ENCODE measurements at regions not wholly inside any gene's neighbourhood (a gene's known extent, or its start where the extent isn't known, plus 50 kb on each side); places are given as distances from the start of the nearest gene placed in this dataset.

GRCh38 chr10:118844731-118845521 is 90.2 kb upstream of the CACUL1 start (continued):
- TF ChIP-seq INSM2 (tag by site-specific recombination; IDR thresholded peaks at IDR 0.05) (no peak), ZNF239 (tag by site-specific recombination; IDR thresholded peaks at IDR 0.05) (no peak), ZNF843 (tag by site-specific recombination; IDR thresholded peaks at IDR 0.05) (0 out of 2 replicates have a peak, but pooled peaks have one; percentile 42), ZNF660 (tag by site-specific recombination; IDR thresholded peaks at IDR 0.05) (no peak), ZFHX2 (tag by site-specific recombination; conservative IDR thresholded peaks at IDR 0.05) (0 out of 2 replicates have a peak, but pooled peaks have one; percentile 11), ZNF623 (tag by site-specific recombination; IDR thresholded peaks at IDR 0.05) (no peak), ZNF354C (tag by site-specific recombination; IDR thresholded peaks at IDR 0.05; ENCODE audit: borderline replicate concordance, low read depth) (no peak), ZNF19 (tag by site-specific recombination; IDR thresholded peaks at IDR 0.05; ENCODE audit: low read depth) (no peak), ZNF692 (tag by site-specific recombination; IDR thresholded peaks at IDR 0.05) (0 out of 2 replicates have a peak, but pooled peaks have one; percentile 19), GLI4 (tag by site-specific recombination; IDR thresholded peaks at IDR 0.05) (no peak), ZNF10 (tag by site-specific recombination; IDR thresholded peaks at IDR 0.05) (no peak), PRDM10 (tag by site-specific recombination; IDR thresholded peaks at IDR 0.05) (no peak), ZNF211 (tag by site-specific recombination; IDR thresholded peaks at IDR 0.05; ENCODE audit: low read depth) (no peak), ZNF350 (tag by site-specific recombination; IDR thresholded peaks at IDR 0.05) (no peak), ZNF175 (tag by site-specific recombination; IDR thresholded peaks at IDR 0.05) (no peak), REPIN1 (tag by site-specific recombination; IDR thresholded peaks at IDR 0.05; ENCODE audit: low read depth) (no peak), ZNF629 (tag by site-specific recombination; IDR thresholded peaks at IDR 0.05) (0 out of 2 replicates have a peak, but pooled peaks have one; percentile 28), KLF1 (tag by site-specific recombination; IDR thresholded peaks at IDR 0.05) (no peak), ZNF362 (tag by site-specific recombination; IDR thresholded peaks at IDR 0.05) (no peak)
